HCT116 (cell line): ENCODE measurements at regions not wholly inside any gene's neighbourhood (a gene's known extent, or its start where the extent isn't known, plus 50 kb on each side); places are given as distances from the start of the nearest gene placed in this dataset.

Experiments
- ATAC-seq: fragments of 200-7000 bp; cut with Tn5 transposase; 2 replicates; pipeline ENCODE4 v1.9.1; 2020; ENCODE audit warnings: mild to moderate bottlenecking, moderate library complexity
- BruUV-seq: library from RNA; stranded (reverse); fragments of 400-500 nt; replicated peaks from 2 replicates; lab custom pipeline; 2021; lab: Mats Ljungman, UMichigan
- CTCF ChIA-PET: fragments of 300-600 bp; sonication (Branson Sonifier 250); formaldehyde crosslinking; loops from one replicate; lab custom pipeline; 2021; ENCODE audit warnings: antibody characterized with exemption; lab: Charles Lee
- POLR2A ChIA-PET: fragments of 300-600, 350-600 bp; sonication (Branson Sonifier 250); formaldehyde crosslinking; loops from one replicate; lab custom pipeline; 2021; ENCODE audit warnings: antibody characterized with exemption; lab: Charles Lee
- RAD21 ChIA-PET, 2 experiments: fragments of 300-600 bp; sonication (Branson Sonifier 250); formaldehyde crosslinking; loops; one replicate each; lab custom pipeline; 2023; ENCODE audit warnings: low total read pairs in 2 of 2; ENCODE audit not compliant: uncharacterized antibody in 2 of 2, unreplicated experiment in 2 of 2, low non-redundant PET in 1 of 2; lab: Charles Lee
- DNase-seq: peaks from one replicate; pipeline ENCODE4 v3.0.0-alpha.2; 2010; ENCODE audit warnings: low read depth, low spot score
- H2AFZ ChIP-seq: fragments of 200-600 bp; shearing (Covaris generic), sonication (generic); 2 replicates; pipeline ENCODE4 v1.6.1; 2017; ENCODE audit warnings: low read depth, mixed run types, mixed read lengths, antibody characterized with exemption, low read length; ENCODE audit not compliant: poor library complexity, severe bottlenecking
- H3K27ac ChIP-seq: 2 replicates; pipeline ENCODE4 v1.5.1; 2012; ENCODE audit warnings: low read depth, low read length
- H3K27me3 ChIP-seq: fragments of 200-600 bp; sonication (generic); 2 replicates; pipeline ENCODE4 v1.6.1; 2016; ENCODE audit warnings: mixed run types, low read length, mixed read lengths; ENCODE audit not compliant: insufficient read depth
- H3K36me3 ChIP-seq, 2 experiments: fragments of 200-500 bp in 1 of 2; fragments of 200-600 bp in 1 of 2; sonication (Bioruptor generic) in 1 of 2; sonication (generic) in 1 of 2; 2 replicates each; pipeline versions ENCODE4 v1.5.1 to v1.6.1; 2014 to 2016; ENCODE audit warnings: low read length in 2 of 2, inconsistent platforms in 1 of 2, mixed read lengths in 1 of 2, mixed run types in 1 of 2; ENCODE audit not compliant: insufficient read depth in 2 of 2, control insufficient read depth in 1 of 2
- H3K4me1 ChIP-seq, 2 experiments: fragments of 200-600 bp in 1 of 2; sonication (generic) in 1 of 2; 2 replicates each; pipeline versions ENCODE4 v1.5.1 to v1.6.1; 2012 to 2017; ENCODE audit warnings: low read length in 2 of 2, inconsistent platforms in 1 of 2, mild to moderate bottlenecking in 1 of 2, mixed read lengths in 1 of 2, mixed run types in 1 of 2, moderate library complexity in 1 of 2; ENCODE audit not compliant: insufficient read depth in 2 of 2, control insufficient read depth in 1 of 2
- H3K4me2 ChIP-seq: fragments of 200-600 bp; sonication (generic); 2 replicates; pipeline ENCODE4 v1.6.1; 2017; ENCODE audit warnings: mixed run types, low read length, mixed read lengths
- H3K4me3 ChIP-seq, 2 experiments: fragments of 200-600 bp in 1 of 2; sonication (generic) in 1 of 2; replicated peaks in 1 of 2; 2 replicates each; pipeline ENCODE4 v1.5.1; 2011 to 2016; ENCODE audit warnings: low read length in 2 of 2, control low read depth in 1 of 2, low read depth in 1 of 2, mild to moderate bottlenecking in 1 of 2, mixed read lengths in 1 of 2, mixed run types in 1 of 2
- H3K79me2 ChIP-seq: fragments of 200-600 bp; sonication (generic); 2 replicates; pipeline ENCODE4 v1.6.1; 2017; ENCODE audit warnings: mild to moderate bottlenecking, mixed run types, low read length, moderate library complexity, mixed read lengths; ENCODE audit not compliant: insufficient read depth
- H3K9ac ChIP-seq: fragments of 200-600 bp; sonication (generic); 2 replicates; pipeline ENCODE4 v1.6.1; 2016; ENCODE audit warnings: low read length, mixed read lengths
- H3K9me2 ChIP-seq: fragments of 200-600 bp; sonication (generic), shearing (Covaris generic); 2 replicates; pipeline ENCODE4 v1.6.1; 2017; ENCODE audit warnings: mixed run types, mild to moderate bottlenecking, moderate library complexity; ENCODE audit not compliant: insufficient read depth
- H3K9me3 ChIP-seq, 2 experiments: fragments of 200-500 bp in 1 of 2; fragments of 200-600 bp in 1 of 2; sonication (Bioruptor generic) in 1 of 2; sonication (generic) in 1 of 2; 2 replicates each; pipeline ENCODE4 v1.6.1; 2014 to 2017; ENCODE audit warnings: low read length in 2 of 2, mixed read lengths in 2 of 2, inconsistent platforms in 1 of 2, low read depth in 1 of 2, mild to moderate bottlenecking in 1 of 2, mixed run types in 1 of 2, moderate library complexity in 1 of 2; ENCODE audit not compliant: control insufficient read depth in 1 of 2, insufficient read depth in 1 of 2
- H4K20me1 ChIP-seq: fragments of 200-600 bp; sonication (generic), shearing (Covaris generic); 2 replicates; pipeline ENCODE4 v1.6.1; 2017; ENCODE audit warnings: mixed run types, mild to moderate bottlenecking, moderate library complexity; ENCODE audit not compliant: insufficient read depth
- CBX3 ChIP-seq: IDR thresholded peaks from 2 replicates; pipeline ENCODE4 v1.6.1; 2012; ENCODE audit warnings: low read depth
- CEBPB ChIP-seq: IDR thresholded peaks from 2 replicates; pipeline ENCODE4 v1.6.1; 2012; ENCODE audit warnings: low read depth
- EGR1 ChIP-seq: IDR thresholded peaks from 2 replicates; pipeline ENCODE4 v1.6.1; 2012; ENCODE audit warnings: low read depth
- ELF1 ChIP-seq: IDR thresholded peaks from 2 replicates; pipeline ENCODE4 v1.6.1; 2012; ENCODE audit warnings: low read depth, borderline replicate concordance
- EZH2 ChIP-seq: fragments of 200-600 bp; sonication (generic); IDR thresholded peaks from 2 replicates; pipeline ENCODE4 v1.6.1; 2017; ENCODE audit warnings: antibody characterized with exemption, mixed run types
- EZH2phosphoT487 ChIP-seq: fragments of 200-600 bp; IDR thresholded peaks from 2 replicates; pipeline ENCODE4 v1.6.1; 2018; ENCODE audit warnings: antibody characterized with exemption, borderline replicate concordance
- FOSL1 ChIP-seq: IDR thresholded peaks from 2 replicates; pipeline ENCODE4 v1.6.1; 2012; ENCODE audit warnings: low read depth
- JUND ChIP-seq: IDR thresholded peaks from 2 replicates; pipeline ENCODE4 v1.6.1; 2012
- POLR2A ChIP-seq: IDR thresholded peaks from 2 replicates; pipeline ENCODE4 v1.7.0; 2011; ENCODE audit warnings: borderline replicate concordance; ENCODE audit not compliant: insufficient read depth, insufficient read length; ENCODE audit errors: extremely low read depth
- RAD21 ChIP-seq: IDR thresholded peaks from 2 replicates; pipeline ENCODE4 v1.6.1; 2012; ENCODE audit warnings: low read depth, mild to moderate bottlenecking
- SIN3A ChIP-seq: IDR thresholded peaks from 2 replicates; pipeline ENCODE4 v1.6.1; 2012; ENCODE audit warnings: low read depth
- SRF ChIP-seq: IDR thresholded peaks from 2 replicates; pipeline ENCODE4 v1.6.1; 2012; ENCODE audit warnings: low read depth
- TCF7L2 ChIP-seq: IDR thresholded peaks from 2 replicates; pipeline ENCODE4 v1.7.0; 2011; ENCODE audit warnings: borderline replicate concordance, inconsistent platforms; ENCODE audit not compliant: insufficient read depth, insufficient read length; ENCODE audit errors: extremely low read depth
- intact Hi-C: fragments of 100-400 bp; cut with micrococcal nuclease; formaldehyde crosslinking; loops from 2 replicates; pipeline ENCODE4 v1.10.0; 2022
- TF ChIP-seq, protein P1 (sequence below): IDR thresholded peaks from 2 replicates; pipeline ENCODE4 v1.6.1; 2012; ENCODE audit warnings: low read depth
- TF ChIP-seq, protein P2 (sequence below): IDR thresholded peaks from 2 replicates; pipeline ENCODE4 v1.6.1; 2012
- TF ChIP-seq, protein P3 (sequence below), 3 experiments: fragments of 200-600 bp in 1 of 3; sonication (generic) in 1 of 3; IDR thresholded peaks in 2 of 3; conservative IDR thresholded peaks in 1 of 3; 2 replicates each; pipeline ENCODE4 v1.5.1; 2012 to 2017; ENCODE audit warnings: low read depth in 2 of 3, low read length in 2 of 3, antibody characterized with exemption in 1 of 3, borderline replicate concordance in 1 of 3, control low read depth in 1 of 3, mild to moderate bottlenecking in 1 of 3, mixed read lengths in 1 of 3, mixed run types in 1 of 3, moderate library complexity in 1 of 3; ENCODE audit not compliant: insufficient read depth in 1 of 3

DNA sequence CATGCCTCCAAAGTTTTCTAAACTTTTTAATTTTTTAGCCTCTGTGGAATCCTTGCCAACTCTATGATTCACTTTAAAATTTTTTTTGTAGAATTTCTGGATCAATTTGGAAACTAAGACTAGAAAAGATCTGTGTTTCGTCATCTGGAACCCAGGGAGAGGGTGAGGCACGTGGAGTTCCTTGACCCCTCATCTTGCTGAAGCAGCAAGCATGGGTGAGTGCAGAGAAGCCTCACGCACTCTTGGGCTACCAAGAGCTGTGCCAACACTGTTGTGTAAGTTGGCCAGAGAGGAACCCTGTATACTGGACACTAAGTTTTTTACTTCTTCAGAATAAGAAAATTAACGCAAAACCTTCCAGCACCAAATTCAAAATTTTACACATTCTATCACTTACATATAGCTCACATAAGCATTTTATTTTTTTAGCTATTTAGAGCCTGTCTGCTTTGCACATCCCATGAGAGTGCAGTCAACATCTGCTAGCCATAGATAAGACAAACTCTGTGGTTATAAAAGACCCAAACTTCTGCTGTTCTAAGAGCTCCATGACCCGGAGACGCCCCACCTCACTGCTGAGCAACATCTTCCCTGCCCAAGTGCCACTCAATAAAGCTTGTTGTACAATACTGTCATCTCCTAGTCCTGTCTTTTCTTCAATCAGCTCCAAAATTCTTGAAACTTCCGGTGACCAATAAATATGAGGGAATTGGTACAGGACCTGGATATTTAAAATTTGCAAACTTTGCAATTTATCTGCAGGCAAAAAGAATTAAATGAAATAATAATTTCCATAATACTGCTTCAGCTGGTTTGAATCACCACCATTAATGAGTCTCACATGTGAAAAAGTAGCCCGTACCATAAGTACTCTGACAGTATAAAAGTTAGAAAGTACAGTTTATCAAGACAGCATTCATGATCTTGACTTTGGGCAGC is 69.7 kb upstream of the ADCY2 start:
- no peak overlapping the region for H3K9ac ChIP-seq
- no peaks in the 10 kb centered on the region for H3K79me2 ChIP-seq
- H3K9me3 ChIP-seq = peaks cover 17 to 26% of the 10 kb centered on the region in 2 experiments; a peak in 2 of 4 replicates
- RAD21 ChIA-PET = no interaction called here
- H4K20me1 ChIP-seq = no peaks in the 10 kb centered on the region
- H3K36me3 ChIP-seq = no peaks in the 10 kb centered on the region
- no peak for DNase-seq
- no peak for ATAC-seq
- TF ChIP-seq EZH2 = no peak
- TF ChIP-seq, protein P1, sequence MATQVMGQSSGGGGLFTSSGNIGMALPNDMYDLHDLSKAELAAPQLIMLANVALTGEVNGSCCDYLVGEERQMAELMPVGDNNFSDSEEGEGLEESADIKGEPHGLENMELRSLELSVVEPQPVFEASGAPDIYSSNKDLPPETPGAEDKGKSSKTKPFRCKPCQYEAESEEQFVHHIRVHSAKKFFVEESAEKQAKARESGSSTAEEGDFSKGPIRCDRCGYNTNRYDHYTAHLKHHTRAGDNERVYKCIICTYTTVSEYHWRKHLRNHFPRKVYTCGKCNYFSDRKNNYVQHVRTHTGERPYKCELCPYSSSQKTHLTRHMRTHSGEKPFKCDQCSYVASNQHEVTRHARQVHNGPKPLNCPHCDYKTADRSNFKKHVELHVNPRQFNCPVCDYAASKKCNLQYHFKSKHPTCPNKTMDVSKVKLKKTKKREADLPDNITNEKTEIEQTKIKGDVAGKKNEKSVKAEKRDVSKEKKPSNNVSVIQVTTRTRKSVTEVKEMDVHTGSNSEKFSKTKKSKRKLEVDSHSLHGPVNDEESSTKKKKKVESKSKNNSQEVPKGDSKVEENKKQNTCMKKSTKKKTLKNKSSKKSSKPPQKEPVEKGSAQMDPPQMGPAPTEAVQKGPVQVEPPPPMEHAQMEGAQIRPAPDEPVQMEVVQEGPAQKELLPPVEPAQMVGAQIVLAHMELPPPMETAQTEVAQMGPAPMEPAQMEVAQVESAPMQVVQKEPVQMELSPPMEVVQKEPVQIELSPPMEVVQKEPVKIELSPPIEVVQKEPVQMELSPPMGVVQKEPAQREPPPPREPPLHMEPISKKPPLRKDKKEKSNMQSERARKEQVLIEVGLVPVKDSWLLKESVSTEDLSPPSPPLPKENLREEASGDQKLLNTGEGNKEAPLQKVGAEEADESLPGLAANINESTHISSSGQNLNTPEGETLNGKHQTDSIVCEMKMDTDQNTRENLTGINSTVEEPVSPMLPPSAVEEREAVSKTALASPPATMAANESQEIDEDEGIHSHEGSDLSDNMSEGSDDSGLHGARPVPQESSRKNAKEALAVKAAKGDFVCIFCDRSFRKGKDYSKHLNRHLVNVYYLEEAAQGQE = no peak
- TF ChIP-seq CBX3 = no peak
- TF ChIP-seq, protein P2, sequence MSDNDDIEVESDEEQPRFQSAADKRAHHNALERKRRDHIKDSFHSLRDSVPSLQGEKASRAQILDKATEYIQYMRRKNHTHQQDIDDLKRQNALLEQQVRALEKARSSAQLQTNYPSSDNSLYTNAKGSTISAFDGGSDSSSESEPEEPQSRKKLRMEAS = no peak
- no peak for TF ChIP-seq JUND
- no peak for TF ChIP-seq TCF7L2
- no peak for TF ChIP-seq RAD21
- no peak for TF ChIP-seq CEBPB
- no peak for TF ChIP-seq SRF
- TF ChIP-seq EZH2phosphoT487 = no peak
- no peak for TF ChIP-seq POLR2A
- no peak for TF ChIP-seq ELF1
- TF ChIP-seq, protein P3, sequence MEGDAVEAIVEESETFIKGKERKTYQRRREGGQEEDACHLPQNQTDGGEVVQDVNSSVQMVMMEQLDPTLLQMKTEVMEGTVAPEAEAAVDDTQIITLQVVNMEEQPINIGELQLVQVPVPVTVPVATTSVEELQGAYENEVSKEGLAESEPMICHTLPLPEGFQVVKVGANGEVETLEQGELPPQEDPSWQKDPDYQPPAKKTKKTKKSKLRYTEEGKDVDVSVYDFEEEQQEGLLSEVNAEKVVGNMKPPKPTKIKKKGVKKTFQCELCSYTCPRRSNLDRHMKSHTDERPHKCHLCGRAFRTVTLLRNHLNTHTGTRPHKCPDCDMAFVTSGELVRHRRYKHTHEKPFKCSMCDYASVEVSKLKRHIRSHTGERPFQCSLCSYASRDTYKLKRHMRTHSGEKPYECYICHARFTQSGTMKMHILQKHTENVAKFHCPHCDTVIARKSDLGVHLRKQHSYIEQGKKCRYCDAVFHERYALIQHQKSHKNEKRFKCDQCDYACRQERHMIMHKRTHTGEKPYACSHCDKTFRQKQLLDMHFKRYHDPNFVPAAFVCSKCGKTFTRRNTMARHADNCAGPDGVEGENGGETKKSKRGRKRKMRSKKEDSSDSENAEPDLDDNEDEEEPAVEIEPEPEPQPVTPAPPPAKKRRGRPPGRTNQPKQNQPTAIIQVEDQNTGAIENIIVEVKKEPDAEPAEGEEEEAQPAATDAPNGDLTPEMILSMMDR (IDR thresholded peaks at IDR 0.05 in 2 of 3, conservative IDR thresholded peaks at IDR 0.05 in 1 of 3; ENCODE audit: borderline replicate concordance in 1 of 3, insufficient read depth in 1 of 3, low read depth in 2 of 3, low read length in 2 of 3) = no peak
- no peak for TF ChIP-seq SIN3A
- no peak for TF ChIP-seq EGR1
- TF ChIP-seq FOSL1 = no peak
- TF ChIP-seq, all 23 proteins: peak for 0
- no TSS peak for BruUV-seq
- Histone ChIP-seq H3K27me3 (no peaks in the 10 kb centered on the region), H2AFZ (no peak overlapping the region), H3K4me1 (no peaks in the 10 kb centered on the region), H3K9me2 (no peaks in the 10 kb centered on the region), H3K4me2 (no peak overlapping the region), H3K4me3 (no peak overlapping the region), H3K27ac (no peak overlapping the region)
- ChIA-PET POLR2A (no interaction called here), CTCF (no interaction called here)
- intact Hi-C loops = no loop called here
